Heart left ventricle (tissue), 16 donors: ENCODE measurements at regions not wholly inside any gene's neighbourhood (a gene's known extent, or its start where the extent isn't known, plus 50 kb on each side); places are given as distances from the start of the nearest gene placed in this dataset.

Experiments used
- ATAC-seq, 4 donors: fragments of 200-7000 bp; cut with Tn5 transposase; one replicate each; pipeline ENCODE4 v1.9.1; 2020 to 2022; ENCODE audit warnings: moderate library complexity in 4 of 4, mild to moderate bottlenecking in 3 of 4, moderate number of reproducible peaks in 1 of 4
- DNase-seq, 5 donors: peaks; one replicate each; pipeline ENCODE4 v3.0.0-alpha.2; 2020
- H3K27ac ChIP-seq, 12 donors: fragments of 200-600 bp; sonication (generic) in 4 of 12; one replicate each; pipeline versions ENCODE4 v1.5.0 to v1.8.0; 2016 to 2022; ENCODE audit warnings: mild to moderate bottlenecking in 2 of 12
- H3K27me3 ChIP-seq, 9 donors: fragments of 200-600 bp; sonication (generic) in 2 of 9; one replicate each; pipeline versions ENCODE4 v1.5.1 to v1.8.0; 2016 to 2022; ENCODE audit warnings: mild to moderate bottlenecking in 3 of 9
- H3K36me3 ChIP-seq, 9 donors: fragments of 200-600 bp; sonication (generic) in 2 of 9; one replicate each; pipeline versions ENCODE4 v1.5.0 to v1.8.0; 2018 to 2022; ENCODE audit warnings: mild to moderate bottlenecking in 2 of 9
- H3K4me1 ChIP-seq, 12 donors: fragments of 200-600 bp; sonication (generic) in 4 of 12; one replicate each; pipeline versions ENCODE4 v1.5.0 to v1.8.0; 2016 to 2022; ENCODE audit warnings: mild to moderate bottlenecking in 3 of 12
- H3K4me3 ChIP-seq, 12 donors: fragments of 200-600 bp; sonication (generic) in 4 of 12; one replicate each; pipeline versions ENCODE4 v1.5.0 to v1.8.0; 2017 to 2022; ENCODE audit warnings: mild to moderate bottlenecking in 9 of 12, moderate library complexity in 4 of 12
- H3K9me3 ChIP-seq, 12 donors: fragments of 200-600 bp; sonication (generic) in 4 of 12; one replicate each; pipeline versions ENCODE4 v1.5.0 to v1.8.0; 2016 to 2022; ENCODE audit warnings: mild to moderate bottlenecking in 1 of 12
- CTCF ChIP-seq, 12 donors: fragments of 200-600 bp; sonication (generic) in 4 of 12; IDR thresholded peaks; one replicate each; pipeline versions ENCODE4 v1.5.0 to v1.8.0; 2018 to 2022; ENCODE audit warnings: antibody characterized with exemption in 12 of 12, mild to moderate bottlenecking in 5 of 12
- POLR2A ChIP-seq, 2 donors: fragments of 450-650 bp; IDR thresholded peaks; one replicate each; pipeline ENCODE4 v1.6.1; 2017; ENCODE audit warnings: antibody characterized with exemption in 2 of 2, mild to moderate bottlenecking in 2 of 2, moderate library complexity in 2 of 2
- WGBS, 4 donors: extraction: QIAGEN DNeasy Blood & Tissue Kit in 2 of 4; methylation state at CpG; one replicate each; pipeline versions ENCODE4 v1.1.5 to v1.1.7; 2013 to 2018; 5-methylcytosine and 5-hydroxymethylcytosine counted together
- intact Hi-C, 10 donors: fragments of 100-400 bp; cut with DNase I; formaldehyde crosslinking; loops; one replicate each; pipeline versions ENCODE4 v1.11.1 to v1.14.2; 2022
- donor health status: ischemic (EF 13 %, LVEDD 7.1; RV severe dilation, severe dysfunction).
- donor health status: healthy with polysubstance abuse.
- donor health status: DM: no; HTN: yes; CAD: no.
- donor health status: DM: no; HTN: no; CAD: no.
- donor health status: ischemic (EF 25% LVEDD 6.9; RV normal size, moderate dysfunction).
- donor health status: ischemic (EF 25% LVEDD 5.7; RV mildly dilated, moderate dysfunction).
- donor health status: healthy.
- donor health status: DM: yes; HTN: yes; CAD: no.
- donor health status: ischemic (EF 35%, LVEDD 5.7; RV mildly dilated, moderate dysfunction).
- donor health status: nonischemic (EF 11% LVEDD 7.7; RV severe dilation, severe dysfunction).
- donor health status: DM: yes; HTN: yes; CAD: no.
- donor health status: PGD.
- donor health status: ischemic (EF 29% LVEDD 5.4; RV normal size, mild dysfunction).
- donor health status: nonischemic (EF 23%, LVEDD 6.1; RV moderate dilation, normal function).

DNA sequence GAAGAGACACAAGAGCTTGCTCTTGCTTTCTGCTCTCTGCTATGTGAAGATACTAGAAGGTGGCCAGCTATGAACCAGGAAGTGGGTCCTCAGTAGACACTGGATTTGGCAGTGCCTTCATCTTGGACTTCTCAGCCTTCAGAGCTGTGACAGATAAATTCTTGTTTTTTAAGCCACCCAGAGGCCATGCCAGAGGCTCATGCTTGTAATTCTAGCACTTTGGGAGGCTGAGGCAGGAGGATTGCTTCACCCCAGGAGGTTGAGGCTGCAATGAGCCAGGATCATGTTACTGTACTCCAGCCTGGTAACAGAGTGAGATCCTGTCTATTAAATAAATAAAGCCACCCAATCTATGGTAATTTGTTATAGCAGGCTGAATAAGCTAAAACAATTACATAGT is 185.5 kb upstream of the SALL4 start:
- intact Hi-C loops = no loop called here

DNA sequence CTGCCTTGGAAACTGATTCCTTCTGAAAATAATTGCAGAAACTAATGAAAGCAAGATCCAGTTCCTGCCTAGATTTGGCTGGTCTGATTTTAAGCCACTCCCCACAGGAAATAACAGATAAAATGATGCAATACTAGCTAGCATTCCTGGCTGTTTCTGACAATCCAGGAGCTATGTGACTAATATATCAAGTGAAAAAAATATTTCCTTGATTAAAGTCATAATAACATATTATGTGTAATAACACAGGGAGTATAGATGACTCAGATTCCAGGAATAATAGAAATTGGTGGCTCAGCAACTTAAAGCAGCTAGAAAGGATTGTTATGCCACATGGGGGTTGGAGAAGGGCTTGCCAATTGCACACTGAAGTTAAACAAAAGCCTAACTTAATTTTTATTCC is 182.7 kb upstream of the SALL4 start:
- Histone ChIP-seq H3K9me3 (no peaks in the 10 kb centered on the region), H3K4me1 (peaks cover 0 to 13% (median 4%) of the 10 kb centered on the region in 12 donors), H3K27ac (peak overlapping the region in 9 of 12 donors; percentile 38 to 68 (median 57)), H3K4me3 (no peak overlapping the region), H3K36me3 (no peaks in the 10 kb centered on the region), H3K27me3 (no peaks in the 10 kb centered on the region)
- TF ChIP-seq CTCF (IDR thresholded peaks at IDR 0.05) (no peak), POLR2A (IDR thresholded peaks at IDR 0.05) (no peak)
- intact Hi-C loops = no loop called here
- ATAC-seq = peak; percentile 42 to 91 (median 74)
- peak in 1 of 5 donors; percentile 10 for DNase-seq

More for the DNA sequence above, 185.5 kb upstream of the SALL4 start:
- H3K27ac ChIP-seq = no peak overlapping the region
- ATAC-seq = no peak
- H3K36me3 ChIP-seq = no peaks in the 10 kb centered on the region
- H3K4me3 ChIP-seq = no peak overlapping the region
- H3K4me1 ChIP-seq = peaks cover 0 to 13% (median 4%) of the 10 kb centered on the region in 12 donors
- DNase-seq = no peak
- no peaks in the 10 kb centered on the region for H3K9me3 ChIP-seq
- H3K27me3 ChIP-seq = no peaks in the 10 kb centered on the region
- no peak for TF ChIP-seq POLR2A (IDR thresholded peaks at IDR 0.05)
- TF ChIP-seq CTCF (IDR thresholded peaks at IDR 0.05) = no peak

DNA sequence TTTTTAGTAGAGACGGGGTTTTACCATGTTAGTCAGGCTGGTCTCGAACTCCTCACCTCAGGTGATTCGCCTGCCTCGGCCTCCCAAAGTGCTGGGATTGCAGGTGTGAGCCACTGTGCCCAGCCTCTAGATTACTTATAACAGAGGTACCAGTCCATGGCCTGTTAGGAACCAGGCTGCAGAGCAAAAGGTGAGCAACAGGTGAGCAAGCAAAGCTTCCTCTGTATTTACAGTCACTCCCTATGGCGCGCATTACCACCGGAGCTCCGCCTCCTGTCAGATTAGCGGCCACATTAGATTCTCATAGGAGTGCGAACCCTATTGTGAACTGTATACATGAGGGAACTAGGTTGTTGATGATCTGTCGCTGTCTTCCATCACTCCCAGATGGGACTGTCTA is 178.0 kb upstream of the SALL4 start:
- TF ChIP-seq POLR2A (IDR thresholded peaks at IDR 0.05) = no peak
- TF ChIP-seq CTCF (IDR thresholded peaks at IDR 0.05) = no peak
- DNase-seq (no peak), ATAC-seq (no peak)
- H3K4me3 ChIP-seq = no peak overlapping the region
- no peaks in the 10 kb centered on the region for H3K36me3 ChIP-seq
- whole genome bisulfite sequencing, 4 donors = 96 to 98% (median 97%) methylated on average over 11 of the region's 11 CpGs
- H3K27ac ChIP-seq = no peak overlapping the region
- peaks cover 0 to 11% (median 3%) of the 10 kb centered on the region in 12 donors for H3K9me3 ChIP-seq
- peaks cover 0 to 8% (median 2%) of the 10 kb centered on the region in 12 donors for H3K4me1 ChIP-seq
- intact Hi-C loops = no loop called here
- no peaks in the 10 kb centered on the region for H3K27me3 ChIP-seq

GRCh38 chr20:51979226-51979625 is 176.9 kb upstream of the SALL4 start:
- intact Hi-C loops = no loop called here
- Histone ChIP-seq H3K27ac (no peak overlapping the region), H3K9me3 (peaks cover 0 to 11% (median 3%) of the 10 kb centered on the region in 12 donors), H3K4me3 (no peak overlapping the region), H3K27me3 (no peaks in the 10 kb centered on the region), H3K4me1 (no peaks in the 10 kb centered on the region), H3K36me3 (no peaks in the 10 kb centered on the region)
- TF ChIP-seq POLR2A (IDR thresholded peaks at IDR 0.05) = no peak
- no peak for TF ChIP-seq CTCF (IDR thresholded peaks at IDR 0.05)
- DNase-seq (no peak), ATAC-seq (no peak)
- WGBS, 4 donors = 75 to 80% (median 79%) methylated on average over 4 of the region's 4 CpGs
